ENCODE measurements at regions not wholly inside any gene's neighbourhood (a gene's known extent, or its start where the extent isn't known, plus 50 kb on each side); places are given as distances from the start of the nearest gene placed in this dataset.

GRCh38 chr5:174191076-174191475 lies 145.6 kb downstream of the NSG2 start:
- TF ChIP-seq CTCF (IDR thresholded peaks at IDR 0.05; ENCODE audit: borderline replicate concordance, insufficient read depth, low read depth, low read length), result no peak

GRCh38 chr5:174191850-174192655 lies 146.5 kb downstream of the NSG2 start:
- H3K4me3 ChIP-seq (ENCODE audit: low read depth, low read length), result no peak overlapping the region
- TF ChIP-seq CTCF (IDR thresholded peaks at IDR 0.05; ENCODE audit: borderline replicate concordance, insufficient read depth, low read depth, low read length), result no peak

More at GRCh38 chr5:174191076-174191475, 145.6 kb downstream of the NSG2 start:
- no peak overlapping the region for H3K4me3 ChIP-seq (ENCODE audit: low read depth, low read length)

GRCh38 chr5:174192901-174193300 lies 147.4 kb downstream of the NSG2 start:
- no peak for TF ChIP-seq CTCF (IDR thresholded peaks at IDR 0.05; ENCODE audit: borderline replicate concordance, insufficient read depth, low read depth, low read length)
- no peak overlapping the region for H3K4me3 ChIP-seq (ENCODE audit: low read depth, low read length)

GRCh38 chr5:174195517-174195916 lies 150.0 kb downstream of the NSG2 start:
- no peak overlapping the region for H3K4me3 ChIP-seq (ENCODE audit: low read depth, low read length)
- TF ChIP-seq CTCF (IDR thresholded peaks at IDR 0.05; ENCODE audit: borderline replicate concordance, insufficient read depth, low read depth, low read length), result no peak

- no peak overlapping the region for H3K4me3 ChIP-seq (ENCODE audit: low read depth, low read length)
- TF ChIP-seq CTCF (IDR thresholded peaks at IDR 0.05; ENCODE audit: borderline replicate concordance, insufficient read depth, low read depth, low read length), result no peak
Observed at GRCh38 chr5:174197929-174198328, 152.4 kb downstream of the NSG2 start.

- H3K4me3 ChIP-seq (ENCODE audit: low read depth, low read length), result no peak overlapping the region
- TF ChIP-seq CTCF (IDR thresholded peaks at IDR 0.05; ENCODE audit: borderline replicate concordance, insufficient read depth, low read depth, low read length), result no peak
Observed at GRCh38 chr5:174198541-174198940, 153.0 kb downstream of the NSG2 start.

- H3K4me3 ChIP-seq (ENCODE audit: low read depth, low read length), result no peak overlapping the region
- no peak for TF ChIP-seq CTCF (IDR thresholded peaks at IDR 0.05; ENCODE audit: borderline replicate concordance, insufficient read depth, low read depth, low read length)
Observed at GRCh38 chr5:174202996-174203395, 157.5 kb downstream of the NSG2 start.
